OCI-M1 (cell line): ENCODE measurements at regions not wholly inside any gene's neighbourhood (a gene's known extent, or its start where the extent isn't known, plus 50 kb on each side); places are given as distances from the start of the nearest gene placed in this dataset.
"Not testable (repeated sequence)": the region's sequence is repeated elsewhere in the genome, so short reads cannot be mapped to it uniquely, and the experiment has no call there.

Source experiments
- DNase-seq: peaks from one replicate; lab custom pipeline; 2025; lab: John Stamatoyannopoulos, UW

DNA sequence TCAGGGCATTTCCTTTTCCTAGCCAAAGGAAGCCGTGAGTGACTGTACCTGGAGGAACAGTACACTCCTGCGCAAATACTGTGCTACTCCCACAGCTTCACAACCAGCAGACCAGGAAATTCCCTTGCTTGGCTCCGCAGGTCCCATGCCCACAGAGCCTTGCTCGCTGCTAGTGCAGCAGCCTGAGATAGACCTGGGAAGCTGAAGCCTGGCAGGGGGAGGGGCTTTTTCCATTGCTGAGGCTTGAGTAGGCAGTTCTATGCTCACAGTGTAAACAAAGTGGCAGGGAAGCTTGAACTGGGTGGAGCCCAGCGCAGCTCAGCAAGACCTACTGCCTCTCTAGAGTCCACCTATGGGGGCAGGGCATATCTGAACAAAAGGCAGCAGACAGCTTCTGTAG is 291.2 kb downstream of the HGF start:
- no peak for DNase-seq

DNA sequence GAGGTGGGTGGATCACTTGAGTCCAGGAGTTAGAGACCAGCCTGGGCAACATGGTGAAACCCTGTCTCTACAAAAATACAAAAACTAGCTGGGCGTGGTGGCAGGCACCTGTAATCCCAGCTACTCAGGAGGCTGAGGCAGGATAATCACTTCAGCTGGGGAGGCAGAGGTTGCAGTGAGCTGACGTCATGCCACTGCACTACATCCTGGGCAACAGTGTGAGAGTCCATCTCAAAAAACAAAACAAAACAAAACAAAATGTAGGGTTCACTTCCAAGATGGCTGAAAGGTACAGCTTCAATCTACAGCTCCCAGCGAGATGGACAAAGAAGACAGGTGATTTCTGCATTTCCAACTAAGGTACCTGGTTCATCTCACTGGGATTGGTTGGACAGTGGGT is 291.6 kb downstream of the HGF start:
- DNase-seq: not testable (repeated sequence)

DNA sequence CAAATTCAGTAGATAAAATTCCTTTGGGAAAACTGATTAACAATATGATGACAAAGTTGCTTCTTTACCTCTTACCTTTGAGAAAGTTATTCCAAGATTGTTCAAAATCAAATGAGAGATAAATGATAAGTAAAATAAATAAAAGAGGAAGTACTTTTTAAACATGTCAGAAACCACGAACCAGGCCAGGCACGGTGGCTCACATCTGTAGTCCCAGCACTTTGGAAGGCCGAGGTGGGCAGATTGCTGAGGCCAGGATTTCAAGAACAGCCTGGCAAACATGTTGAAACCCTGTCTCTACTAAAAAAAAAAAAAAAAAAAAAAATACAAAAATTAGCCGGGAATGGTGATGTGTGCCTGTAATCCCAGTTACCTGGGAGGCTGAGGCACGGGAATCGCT is 296.6 kb downstream of the HGF start:
- peak; percentile 66 for DNase-seq

DNA sequence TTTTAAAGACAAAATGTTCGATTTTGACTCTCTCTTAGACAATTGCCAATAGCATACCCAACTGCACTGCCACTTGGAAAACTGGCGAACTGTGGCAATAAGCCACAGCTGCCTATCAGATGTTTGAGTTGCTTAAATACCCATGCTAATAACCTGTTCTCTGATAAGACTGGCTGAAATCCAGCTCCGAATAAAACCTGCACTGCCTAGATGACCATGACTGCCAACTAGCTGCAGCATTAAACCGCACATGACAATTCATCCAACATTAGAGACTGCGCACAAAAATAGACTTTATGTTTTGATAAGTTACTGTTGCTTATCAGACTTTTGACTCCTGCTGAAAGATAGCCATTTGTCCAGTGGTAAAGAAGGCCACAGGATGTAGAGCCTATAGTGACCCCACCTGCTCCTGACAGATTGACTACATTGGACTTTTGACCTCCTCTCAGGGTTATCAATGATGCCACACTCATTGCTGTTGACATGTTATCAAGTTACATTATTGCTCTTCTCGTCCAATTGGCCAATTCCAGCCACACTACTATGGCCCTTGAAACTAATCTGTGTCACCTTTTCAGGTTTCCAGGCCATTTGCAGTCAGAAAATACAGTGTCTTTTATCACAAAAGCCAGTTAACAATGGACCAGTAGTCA is 299.0 kb downstream of the HGF start:
- DNase-seq: peak; percentile 84

DNA sequence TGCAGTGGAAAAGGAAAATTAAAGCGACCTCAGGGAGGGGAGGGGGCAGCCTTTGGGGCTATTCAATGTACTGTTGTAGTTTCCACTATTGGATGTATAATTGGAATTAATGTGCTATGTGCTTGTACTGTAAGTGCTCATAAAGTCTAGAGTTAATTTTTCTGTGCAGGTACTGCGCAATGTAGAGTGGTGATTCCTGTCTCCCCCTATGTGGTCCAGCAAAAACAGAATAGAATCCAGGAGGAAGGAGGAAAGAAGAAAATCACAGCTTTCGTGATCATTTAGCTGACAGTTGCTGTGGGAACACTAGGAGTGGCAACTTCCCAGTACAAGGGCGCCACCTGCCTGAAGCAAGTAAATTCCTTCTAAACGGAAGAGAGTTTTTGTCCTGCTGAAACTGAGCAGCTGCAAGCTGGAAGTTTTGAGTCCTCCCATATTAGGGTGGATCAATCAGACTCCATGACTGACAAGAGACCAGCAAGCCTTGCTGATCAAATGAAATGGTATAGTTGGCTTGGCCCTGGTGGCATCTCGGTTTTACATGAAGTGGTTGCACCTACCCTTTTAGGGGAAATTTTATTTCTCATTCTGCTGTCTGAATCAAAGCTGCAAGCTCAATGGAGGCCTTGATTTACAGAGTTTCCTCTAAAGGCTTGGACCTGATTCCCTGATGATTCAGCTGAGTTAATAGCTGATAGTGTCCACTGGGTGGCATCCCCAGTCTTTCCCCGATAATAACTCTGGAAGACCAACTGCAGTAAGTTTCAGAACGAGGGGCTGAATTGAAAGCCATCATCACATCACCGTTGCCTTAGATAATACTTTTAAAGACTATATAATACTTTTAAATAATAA is 299.8 kb downstream of the HGF start:
- peak; percentile 92 for DNase-seq

DNA sequence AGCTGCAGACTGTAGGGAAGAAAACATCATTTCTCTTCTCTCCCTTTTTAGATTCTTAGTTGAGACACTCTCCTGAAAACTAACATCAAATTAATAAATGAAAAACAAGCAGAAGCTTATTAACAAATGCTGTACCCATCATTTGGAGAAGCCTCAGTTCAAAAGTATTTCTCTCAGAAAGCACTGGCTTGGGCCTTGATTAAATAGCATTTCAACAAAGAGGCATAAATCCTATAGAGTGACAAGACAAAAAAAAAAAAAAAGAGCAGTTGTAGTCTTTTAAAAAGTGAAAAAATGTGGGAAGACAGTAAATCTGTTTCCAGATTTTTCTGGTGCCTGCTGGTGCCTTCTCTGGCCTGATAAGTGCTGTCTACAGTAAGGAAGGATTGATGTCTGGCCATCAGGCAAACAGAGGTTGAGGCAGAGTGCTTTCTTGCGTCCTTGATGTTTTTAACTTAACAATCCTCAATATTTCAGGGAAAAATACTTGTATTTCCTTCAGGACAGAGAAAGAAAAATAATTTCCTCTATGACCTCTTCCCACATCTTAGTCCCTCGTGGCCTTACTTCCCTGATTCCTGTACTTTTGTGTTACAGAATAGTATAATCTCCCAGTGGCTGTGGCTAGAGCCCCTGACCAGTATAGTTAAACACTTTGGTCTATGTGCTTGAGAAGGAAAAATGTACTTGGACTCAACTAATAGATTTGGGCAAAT is 300.5 kb downstream of the HGF start:
- DNase-seq: peak; percentile 48

DNA sequence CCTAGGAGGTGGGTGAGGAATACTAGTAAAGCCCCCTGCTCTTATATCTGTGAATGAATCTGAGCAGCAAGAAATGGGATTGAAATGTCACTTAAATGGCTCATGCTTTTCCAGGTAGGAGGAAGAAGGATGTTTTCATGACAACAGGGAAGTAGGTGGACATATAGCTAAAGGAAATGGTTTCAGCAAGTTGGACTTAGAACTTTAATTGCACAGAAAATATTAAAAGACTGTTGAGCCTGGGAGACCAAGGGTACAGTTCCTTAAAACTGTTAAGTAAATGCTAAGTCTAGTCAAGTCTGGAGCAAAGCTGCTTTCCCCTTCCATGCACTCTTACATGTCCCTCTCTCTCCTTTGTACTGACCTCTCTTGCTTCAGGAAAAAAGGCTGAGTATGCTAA is 301.3 kb downstream of the HGF start:
- peak; percentile 46 for DNase-seq

DNA sequence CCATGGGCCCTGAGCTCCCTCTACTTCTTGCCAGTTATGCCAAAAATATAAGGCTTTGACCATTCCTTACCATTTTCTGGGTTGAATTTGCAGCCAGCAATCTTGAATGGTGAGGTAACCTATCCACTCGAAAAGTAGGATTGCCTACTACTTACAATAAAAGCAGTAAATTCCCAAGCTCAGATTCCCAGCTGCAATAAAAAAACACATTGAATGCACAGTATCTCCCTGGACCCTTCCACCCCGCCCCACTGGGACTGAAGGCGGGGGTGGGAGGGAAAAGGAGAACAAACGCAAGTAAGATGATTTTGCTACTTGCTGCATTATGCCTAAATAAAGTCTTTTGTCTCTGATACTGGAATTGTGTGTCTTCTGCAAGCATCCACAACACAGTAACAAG is 301.9 kb downstream of the HGF start:
- DNase-seq: no peak

DNA sequence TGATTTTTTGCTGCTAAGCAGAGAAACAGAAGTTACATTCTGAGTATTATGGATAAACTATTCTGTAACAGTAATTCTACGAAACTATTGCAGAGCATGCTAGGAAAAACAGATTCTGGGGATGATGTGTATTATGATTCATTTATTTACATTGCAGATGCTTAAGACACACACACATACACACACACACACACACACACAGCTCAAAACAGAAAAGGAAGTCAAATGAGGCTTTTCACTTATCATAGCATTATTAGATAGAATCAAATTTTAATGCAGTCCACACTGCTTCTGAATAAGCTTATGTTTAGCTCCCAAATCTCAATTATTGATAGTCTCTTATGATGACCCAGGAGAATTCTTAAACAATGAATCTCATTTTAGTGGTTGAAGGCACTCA is 307.2 kb downstream of the HGF start:
- peak; percentile 86 for DNase-seq

DNA sequence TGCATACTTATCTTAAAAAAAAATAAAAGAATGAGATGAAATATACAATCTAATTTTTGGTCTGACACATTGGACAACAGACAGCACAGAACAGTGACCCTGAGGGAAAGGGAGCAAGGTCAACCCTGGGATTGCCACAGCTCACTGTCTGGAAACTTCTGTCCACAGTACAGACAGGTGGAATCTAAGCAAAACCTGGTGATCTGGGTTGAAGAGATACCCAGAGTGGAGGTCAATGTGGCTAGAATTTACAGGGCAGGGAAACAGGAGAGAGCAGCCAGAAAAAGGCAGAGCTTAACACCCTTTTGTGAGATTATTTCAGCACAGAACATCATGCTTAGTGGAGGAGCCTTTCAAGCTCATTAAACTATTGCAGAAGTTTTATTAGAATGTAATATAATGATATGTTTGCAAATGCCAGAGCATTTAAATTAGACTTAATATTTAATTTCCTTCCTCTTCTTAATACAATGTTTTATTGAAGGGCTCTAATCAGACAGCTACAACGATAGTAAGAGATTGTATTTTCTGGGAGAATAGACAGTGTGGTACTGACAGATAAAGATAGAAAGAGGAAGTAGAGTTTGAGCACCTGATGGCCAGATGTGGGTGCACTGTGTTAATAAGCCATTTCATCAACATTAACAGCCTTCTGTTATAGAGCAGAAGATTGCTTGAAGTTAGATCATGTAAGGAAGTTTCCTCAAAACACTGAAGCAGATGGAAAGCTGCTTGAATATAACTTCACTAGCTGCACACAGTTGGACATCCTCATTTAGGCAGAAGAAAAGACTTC is 309.4 kb downstream of the HGF start:
- peak; percentile 100 for DNase-seq

DNA sequence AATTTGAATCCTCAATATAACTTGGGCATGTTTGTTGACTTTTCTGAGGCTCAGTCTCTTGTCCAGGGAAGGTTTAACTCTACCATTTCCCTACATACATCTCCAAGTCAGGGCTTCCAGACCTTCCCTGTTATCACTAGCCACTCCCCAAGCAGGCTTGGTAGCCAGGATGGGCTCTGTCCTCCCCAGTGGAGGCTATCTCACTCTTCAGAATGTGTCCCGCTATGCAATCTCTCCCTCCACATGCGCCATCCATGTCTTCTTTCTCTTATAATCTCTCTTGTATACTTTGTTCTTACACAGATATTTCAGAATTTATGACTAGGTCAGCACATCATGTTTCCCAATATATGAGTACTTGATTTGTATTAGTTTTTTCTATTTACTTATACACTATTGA is 310.4 kb downstream of the HGF start:
- DNase-seq: peak; percentile 72

DNA sequence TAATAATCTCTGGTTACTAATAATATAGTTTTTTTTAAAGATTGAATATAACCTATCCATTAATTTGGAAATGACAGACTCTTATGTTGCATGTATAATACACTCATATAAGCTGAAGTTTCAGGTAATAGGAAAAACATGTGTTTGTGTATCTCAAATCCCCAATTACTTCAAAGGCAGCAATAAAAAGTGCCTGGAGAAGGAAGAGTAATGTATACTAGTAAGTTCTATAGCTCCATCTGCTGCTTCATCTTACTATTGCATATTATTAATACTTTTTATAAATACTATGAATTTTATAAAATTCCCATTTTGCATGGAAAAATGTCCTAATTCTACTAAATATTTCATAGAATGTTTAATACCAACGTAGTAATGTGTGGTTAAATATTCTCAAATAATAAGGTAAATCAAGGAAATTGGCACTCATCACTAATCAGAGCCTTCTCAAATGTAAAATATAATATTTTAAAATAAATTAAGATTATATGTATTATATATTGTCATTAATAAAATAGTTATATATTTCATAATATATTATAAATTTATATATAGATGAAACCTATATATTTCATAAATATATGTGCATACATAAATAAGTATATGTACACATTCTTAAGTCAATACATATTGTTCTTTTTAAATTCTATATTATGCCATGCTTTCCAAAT is 311.9 kb downstream of the HGF start:
- DNase-seq: peak; percentile 83

DNA sequence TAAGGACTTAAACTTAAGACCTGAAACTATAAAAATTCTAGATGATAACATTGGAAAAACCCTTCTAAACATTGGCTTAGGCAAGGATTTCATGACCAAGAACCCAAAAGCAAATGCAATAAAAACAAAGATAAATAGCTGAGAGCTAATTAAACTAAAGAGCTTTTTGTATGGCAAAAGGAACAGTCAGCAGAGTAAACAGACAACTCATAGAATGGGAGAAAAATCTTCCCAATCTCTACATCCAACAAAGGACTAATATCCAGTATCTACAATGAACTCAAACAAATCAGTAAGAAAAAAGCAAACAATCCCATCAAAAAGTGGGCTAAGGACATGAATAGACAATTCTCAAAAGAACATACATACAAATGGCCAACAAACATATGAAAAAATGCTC is 316.1 kb downstream of the HGF start:
- DNase-seq: not testable (repeated sequence)

DNA sequence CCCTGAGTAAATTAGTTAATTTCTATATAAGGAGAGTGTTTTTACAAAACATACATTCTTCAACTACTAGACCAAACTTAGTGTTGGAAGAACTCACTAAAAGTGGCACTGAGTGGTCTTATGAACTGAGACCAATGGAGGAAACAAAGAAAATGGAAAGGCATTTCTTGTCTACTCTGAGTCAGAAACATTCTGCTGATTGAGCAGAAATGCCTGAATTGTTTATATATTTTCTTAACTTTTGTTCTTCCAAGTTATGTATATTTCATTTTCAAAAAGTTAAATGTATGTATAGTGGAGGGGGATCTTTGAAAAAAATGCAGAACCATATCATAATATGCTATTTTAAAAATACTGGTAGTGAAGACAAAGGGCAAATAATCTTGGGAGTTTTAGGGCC is 320.7 kb downstream of the HGF start:
- DNase-seq: no peak

DNA sequence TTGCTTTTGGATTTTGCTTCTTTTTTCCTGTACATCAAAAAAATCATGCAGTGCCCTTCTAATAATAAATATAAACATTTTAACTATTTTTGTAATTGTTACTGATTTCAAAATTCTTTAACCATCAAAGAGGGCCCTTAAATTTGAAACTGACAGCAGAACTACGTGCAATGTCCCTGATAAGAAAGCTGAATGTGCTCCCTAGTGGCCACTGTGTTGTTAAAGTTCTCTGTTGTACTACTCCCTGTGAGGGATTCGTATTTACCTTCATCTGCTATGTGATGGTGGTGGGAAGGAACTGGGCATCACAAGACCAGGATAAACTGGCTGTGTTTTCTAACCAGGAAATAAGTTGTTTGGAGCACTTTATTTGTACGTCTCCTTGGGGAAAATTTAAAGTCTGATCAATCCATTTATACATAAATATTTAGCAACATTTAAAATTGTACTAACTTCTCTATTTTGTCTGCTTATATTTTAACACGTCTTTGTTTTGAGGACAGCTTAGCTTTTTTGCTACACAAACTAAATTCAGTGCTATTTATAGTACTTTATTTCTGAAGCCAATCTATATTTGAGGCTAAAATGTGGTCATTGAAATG is 322.4 kb downstream of the HGF start:
- peak; percentile 94 for DNase-seq

DNA sequence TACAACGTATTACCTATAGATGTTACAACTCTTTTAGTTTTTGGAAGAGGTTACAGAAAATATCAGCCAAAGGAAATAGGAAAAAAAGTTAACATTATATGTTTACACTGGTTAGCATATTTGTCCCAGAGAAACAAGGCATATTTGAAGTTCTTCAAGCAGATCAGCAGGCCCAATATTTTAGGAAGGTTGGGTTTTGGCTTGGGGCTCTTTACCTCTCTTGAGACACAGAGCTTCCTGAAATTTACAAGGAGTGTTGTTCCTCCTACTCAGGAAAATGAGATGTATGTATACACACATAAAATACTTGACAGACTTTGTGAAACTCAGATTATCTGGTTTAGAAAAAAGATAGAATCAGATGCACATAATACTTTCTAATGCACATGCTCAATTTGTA is 323.6 kb downstream of the HGF start:
- DNase-seq: no peak

DNA sequence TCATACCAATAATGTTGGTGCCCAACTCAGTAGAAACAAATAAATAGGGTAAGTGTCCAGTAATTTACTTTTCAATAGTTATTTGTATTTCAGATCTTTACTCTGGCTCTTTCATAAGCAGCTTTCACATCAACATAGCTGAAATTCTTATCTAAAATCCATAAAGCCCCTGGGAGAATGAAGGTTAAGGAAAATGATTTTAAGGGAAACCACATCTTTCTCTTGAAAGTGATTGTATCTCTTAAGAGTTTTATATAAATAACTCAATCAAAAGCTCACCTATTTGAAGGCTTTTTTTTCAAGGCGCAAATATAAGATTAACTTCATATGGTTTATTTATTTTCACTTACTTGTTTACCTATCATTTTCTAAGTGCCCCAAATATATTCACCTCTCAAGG is 324.4 kb downstream of the HGF start:
- DNase-seq: peak; percentile 52

DNA sequence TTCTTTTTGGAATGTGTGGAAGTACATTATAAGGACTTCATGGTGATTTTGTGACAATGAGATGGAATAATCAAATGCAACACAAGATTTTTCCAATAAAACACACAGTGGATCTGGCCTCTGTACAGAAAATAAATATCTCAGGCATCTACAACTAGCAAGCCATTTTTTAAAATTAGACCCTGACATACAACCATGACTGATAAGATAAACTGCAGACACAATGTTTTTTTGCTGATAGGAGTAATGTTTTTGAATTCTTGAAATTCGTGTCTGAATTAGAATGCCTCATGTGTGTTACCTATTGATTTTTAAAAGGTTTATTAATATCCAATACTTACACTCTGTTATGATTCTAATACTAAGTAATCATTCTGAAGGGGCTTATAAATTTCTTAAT is 328.1 kb downstream of the HGF start:
- peak; percentile 81 for DNase-seq

DNA sequence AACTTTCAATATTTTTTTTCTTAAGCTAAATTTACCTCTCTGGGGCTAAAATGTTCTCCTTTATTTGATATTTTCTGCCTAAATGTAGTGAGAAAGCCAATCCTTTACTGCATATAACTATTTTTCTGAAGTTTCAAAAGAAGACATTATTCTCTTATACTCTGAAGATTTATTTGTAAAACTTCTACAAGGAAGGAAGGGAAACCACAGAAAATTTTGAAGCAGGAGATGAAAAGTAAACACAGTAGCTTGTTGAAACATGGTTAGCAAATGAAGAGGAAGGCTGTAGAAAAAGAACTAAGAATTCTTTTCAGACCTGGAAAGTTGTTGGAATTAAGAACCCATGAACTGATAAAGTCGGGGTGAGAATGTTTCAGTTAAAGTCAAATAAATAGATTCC is 330.3 kb downstream of the HGF start:
- DNase-seq: peak; percentile 52

DNA sequence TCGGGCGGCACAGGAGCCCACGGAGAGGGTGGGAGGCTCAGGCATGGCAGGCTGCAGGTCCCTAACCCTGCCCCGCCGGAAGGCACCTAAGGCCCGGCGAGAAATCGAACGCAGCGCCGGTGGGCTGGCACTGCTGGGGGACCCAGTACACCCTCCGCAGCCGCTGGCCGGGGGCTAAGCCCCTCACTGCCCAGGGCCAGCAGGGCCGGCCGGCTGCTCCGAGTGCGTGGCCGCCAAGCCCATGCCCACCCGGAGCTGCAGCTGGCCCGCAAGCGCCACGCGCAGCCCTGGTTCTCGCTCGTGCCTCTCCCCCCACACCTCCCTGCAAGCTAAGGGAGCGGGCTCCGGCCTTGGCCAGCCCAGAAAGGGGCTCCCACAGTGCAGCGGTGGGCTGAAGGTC is 332.7 kb downstream of the HGF start:
- DNase-seq: not testable (repeated sequence)

DNA sequence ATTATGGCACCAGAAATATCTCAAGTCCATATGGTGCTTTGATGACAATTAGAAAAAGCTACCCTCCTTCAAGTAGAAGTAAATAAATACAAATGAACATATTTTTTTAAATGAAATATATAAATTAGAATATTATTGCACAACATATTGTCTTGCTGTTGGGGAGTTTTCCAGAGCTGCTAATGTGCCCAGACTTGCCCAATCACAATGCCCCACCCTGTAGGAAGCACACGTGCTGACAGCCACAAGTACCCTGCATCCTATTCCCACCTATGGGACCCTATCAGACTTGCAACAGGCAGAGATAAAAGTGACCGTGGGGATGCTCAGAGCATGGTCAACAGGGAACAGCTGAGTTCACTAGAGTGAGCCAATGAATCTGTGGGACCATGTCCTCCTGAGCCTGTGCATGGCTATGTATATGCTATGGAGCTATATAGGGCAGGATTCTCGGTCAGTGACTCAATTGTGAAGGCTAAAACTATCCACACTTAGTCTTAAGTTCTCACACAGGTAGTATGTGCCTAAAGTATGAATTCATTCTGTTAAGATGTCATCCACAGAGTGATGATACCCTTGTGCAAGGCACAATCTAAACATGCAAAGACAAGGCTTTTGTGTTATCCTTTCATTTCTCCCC is 336.0 kb downstream of the HGF start:
- DNase-seq: no peak
